ENCODE measurements at regions not wholly inside any gene's neighbourhood (a gene's known extent, or its start where the extent isn't known, plus 50 kb on each side); places are given as distances from the start of the nearest gene placed in this dataset.

DNA sequence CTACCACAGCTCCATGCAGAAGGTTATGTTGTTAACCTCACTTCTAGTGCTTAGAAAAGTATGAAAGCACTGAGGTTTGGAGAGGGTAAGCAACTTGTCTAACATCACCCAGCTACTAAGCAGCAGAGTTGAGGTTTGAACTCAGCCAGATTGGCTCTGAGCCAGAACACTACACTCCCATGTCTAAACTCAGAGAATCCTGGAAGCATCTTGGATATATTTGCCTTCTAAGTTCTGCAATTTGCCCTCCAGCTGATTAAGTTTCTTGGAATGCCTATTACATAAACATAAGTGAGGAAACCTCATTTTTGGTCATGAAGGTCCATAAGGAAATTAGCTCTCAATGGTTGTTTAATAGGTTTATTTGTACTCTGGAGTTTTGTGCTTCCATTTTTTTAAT lies 78.1 kb upstream of the PHYHIPL start:
- TF ChIP-seq SP1 (IDR thresholded peaks at IDR 0.05) = no peak
- no peak for TF ChIP-seq BHLHE40 (IDR thresholded peaks at IDR 0.05; ENCODE audit: borderline replicate concordance)
- TF ChIP-seq CTBP1 (IDR thresholded peaks at IDR 0.05; ENCODE audit: borderline replicate concordance) = no peak
- TF ChIP-seq PKNOX1 (IDR thresholded peaks at IDR 0.05) = no peak
- TF ChIP-seq LEF1 (IDR thresholded peaks at IDR 0.05; ENCODE audit: borderline replicate concordance) = no peak
- TF ChIP-seq HDGF (IDR thresholded peaks at IDR 0.05; ENCODE audit: borderline replicate concordance) = no peak
- TF ChIP-seq NFRKB (IDR thresholded peaks at IDR 0.05) = no peak
